Ishikawa (cell line): ENCODE measurements at regions not wholly inside any gene's neighbourhood (a gene's known extent, or its start where the extent isn't known, plus 50 kb on each side); places are given as distances from the start of the nearest gene placed in this dataset.

Experiments
- CEBPB ChIP-seq: IDR thresholded peaks from 2 replicates; pipeline ENCODE4 v1.6.1; 2012
- CREB1 ChIP-seq: IDR thresholded peaks from 2 replicates; pipeline ENCODE4 v1.6.1; 2012; ENCODE audit warnings: low read depth
- EGR1 ChIP-seq: IDR thresholded peaks from 2 replicates; pipeline ENCODE4 v1.6.1; 2012
- EP300 ChIP-seq: IDR thresholded peaks from 2 replicates; pipeline ENCODE4 v1.6.1; 2012; ENCODE audit warnings: borderline replicate concordance
- FOXM1 ChIP-seq: IDR thresholded peaks from 2 replicates; pipeline ENCODE4 v1.6.1; 2012; ENCODE audit warnings: low read depth, borderline replicate concordance
- NFIC ChIP-seq: IDR thresholded peaks from 2 replicates; pipeline ENCODE4 v1.6.1; 2012
- RAD21 ChIP-seq: IDR thresholded peaks from 2 replicates; pipeline ENCODE4 v1.6.1; 2012; ENCODE audit warnings: low read depth
- TAF1 ChIP-seq: IDR thresholded peaks from 2 replicates; pipeline ENCODE4 v1.6.1; 2012; ENCODE audit warnings: low read depth, mild to moderate bottlenecking
- TCF12 ChIP-seq: IDR thresholded peaks from 2 replicates; pipeline ENCODE4 v1.6.1; 2012; ENCODE audit warnings: low read depth
- TEAD4 ChIP-seq: IDR thresholded peaks from 2 replicates; pipeline ENCODE4 v1.6.1; 2012
- YY1 ChIP-seq: IDR thresholded peaks from 2 replicates; pipeline ENCODE4 v1.6.1; 2012; ENCODE audit warnings: low read depth
- ZBTB7A ChIP-seq: IDR thresholded peaks from 2 replicates; pipeline ENCODE4 v1.6.1; 2012; ENCODE audit warnings: low read depth
- TF ChIP-seq, protein P1 (sequence below): IDR thresholded peaks from 2 replicates; pipeline ENCODE4 v1.6.1; 2012
- TF ChIP-seq, protein P2 (sequence below): IDR thresholded peaks from 2 replicates; pipeline ENCODE4 v1.6.1; 2012
- TF ChIP-seq, protein P3 (sequence below): IDR thresholded peaks from 2 replicates; pipeline ENCODE4 v1.6.1; 2012; ENCODE audit warnings: low read depth, mild to moderate bottlenecking

DNA sequence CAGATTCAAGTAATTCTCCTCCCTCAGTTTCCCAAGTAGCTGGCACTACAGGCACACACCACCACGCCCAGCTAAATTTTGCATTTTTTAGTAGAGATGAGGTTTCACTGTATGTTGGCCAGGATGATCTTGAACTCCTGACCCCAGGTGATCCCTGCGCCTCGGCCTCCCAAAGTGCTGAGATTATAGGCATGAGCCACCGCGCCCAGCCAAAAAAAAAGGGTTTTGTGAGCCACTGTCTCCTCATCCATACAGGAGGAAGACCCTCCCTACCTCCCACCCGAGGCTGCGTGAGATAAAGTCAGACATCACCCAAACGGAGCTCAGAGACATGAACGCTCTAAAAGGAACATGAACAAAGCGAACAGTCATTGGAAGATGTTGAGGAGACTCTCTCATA lies 745.7 kb downstream of the BRD1 start:
- TF ChIP-seq EP300 (no peak), TCF12 (no peak), CEBPB (no peak), YY1 (no peak), FOXM1 (no peak), ZBTB7A (no peak), EGR1 (no peak), RAD21 (no peak), NFIC (no peak), TEAD4 (no peak), CREB1 (no peak), TAF1 (no peak)
- TF ChIP-seq, protein P1, sequence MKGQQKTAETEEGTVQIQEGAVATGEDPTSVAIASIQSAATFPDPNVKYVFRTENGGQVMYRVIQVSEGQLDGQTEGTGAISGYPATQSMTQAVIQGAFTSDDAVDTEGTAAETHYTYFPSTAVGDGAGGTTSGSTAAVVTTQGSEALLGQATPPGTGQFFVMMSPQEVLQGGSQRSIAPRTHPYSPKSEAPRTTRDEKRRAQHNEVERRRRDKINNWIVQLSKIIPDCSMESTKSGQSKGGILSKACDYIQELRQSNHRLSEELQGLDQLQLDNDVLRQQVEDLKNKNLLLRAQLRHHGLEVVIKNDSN: no peak
- TF ChIP-seq, protein P2, sequence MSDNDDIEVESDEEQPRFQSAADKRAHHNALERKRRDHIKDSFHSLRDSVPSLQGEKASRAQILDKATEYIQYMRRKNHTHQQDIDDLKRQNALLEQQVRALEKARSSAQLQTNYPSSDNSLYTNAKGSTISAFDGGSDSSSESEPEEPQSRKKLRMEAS: no peak
- TF ChIP-seq, protein P3, sequence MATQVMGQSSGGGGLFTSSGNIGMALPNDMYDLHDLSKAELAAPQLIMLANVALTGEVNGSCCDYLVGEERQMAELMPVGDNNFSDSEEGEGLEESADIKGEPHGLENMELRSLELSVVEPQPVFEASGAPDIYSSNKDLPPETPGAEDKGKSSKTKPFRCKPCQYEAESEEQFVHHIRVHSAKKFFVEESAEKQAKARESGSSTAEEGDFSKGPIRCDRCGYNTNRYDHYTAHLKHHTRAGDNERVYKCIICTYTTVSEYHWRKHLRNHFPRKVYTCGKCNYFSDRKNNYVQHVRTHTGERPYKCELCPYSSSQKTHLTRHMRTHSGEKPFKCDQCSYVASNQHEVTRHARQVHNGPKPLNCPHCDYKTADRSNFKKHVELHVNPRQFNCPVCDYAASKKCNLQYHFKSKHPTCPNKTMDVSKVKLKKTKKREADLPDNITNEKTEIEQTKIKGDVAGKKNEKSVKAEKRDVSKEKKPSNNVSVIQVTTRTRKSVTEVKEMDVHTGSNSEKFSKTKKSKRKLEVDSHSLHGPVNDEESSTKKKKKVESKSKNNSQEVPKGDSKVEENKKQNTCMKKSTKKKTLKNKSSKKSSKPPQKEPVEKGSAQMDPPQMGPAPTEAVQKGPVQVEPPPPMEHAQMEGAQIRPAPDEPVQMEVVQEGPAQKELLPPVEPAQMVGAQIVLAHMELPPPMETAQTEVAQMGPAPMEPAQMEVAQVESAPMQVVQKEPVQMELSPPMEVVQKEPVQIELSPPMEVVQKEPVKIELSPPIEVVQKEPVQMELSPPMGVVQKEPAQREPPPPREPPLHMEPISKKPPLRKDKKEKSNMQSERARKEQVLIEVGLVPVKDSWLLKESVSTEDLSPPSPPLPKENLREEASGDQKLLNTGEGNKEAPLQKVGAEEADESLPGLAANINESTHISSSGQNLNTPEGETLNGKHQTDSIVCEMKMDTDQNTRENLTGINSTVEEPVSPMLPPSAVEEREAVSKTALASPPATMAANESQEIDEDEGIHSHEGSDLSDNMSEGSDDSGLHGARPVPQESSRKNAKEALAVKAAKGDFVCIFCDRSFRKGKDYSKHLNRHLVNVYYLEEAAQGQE: no peak

DNA sequence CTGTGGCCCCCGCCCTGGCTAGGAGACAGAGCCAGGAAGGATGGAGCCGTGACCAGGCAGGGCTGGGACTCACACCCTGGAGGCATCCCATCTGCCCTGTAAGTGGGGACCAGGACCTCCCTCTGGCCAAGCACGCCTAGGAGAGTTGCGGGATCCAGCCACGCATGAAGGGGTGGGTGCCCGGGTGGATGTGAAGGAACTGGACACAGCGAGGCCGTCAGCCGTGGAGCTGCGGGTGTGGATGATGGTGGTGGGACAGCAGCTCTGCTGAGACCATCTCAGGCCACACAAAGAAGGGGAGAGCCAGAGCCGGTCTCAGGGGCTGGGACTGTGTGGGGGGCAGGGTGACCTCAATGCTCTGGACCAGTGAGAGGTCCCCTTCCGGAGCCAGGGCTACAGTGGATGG lies 746.4 kb downstream of the BRD1 start:
- TF ChIP-seq TCF12 (no peak), CREB1 (no peak), EP300 (no peak), TEAD4 (no peak), YY1 (no peak), CEBPB (no peak)
- TF ChIP-seq, protein P2: no peak
- TF ChIP-seq, protein P1: no peak
- TF ChIP-seq, protein P3: no peak

DNA sequence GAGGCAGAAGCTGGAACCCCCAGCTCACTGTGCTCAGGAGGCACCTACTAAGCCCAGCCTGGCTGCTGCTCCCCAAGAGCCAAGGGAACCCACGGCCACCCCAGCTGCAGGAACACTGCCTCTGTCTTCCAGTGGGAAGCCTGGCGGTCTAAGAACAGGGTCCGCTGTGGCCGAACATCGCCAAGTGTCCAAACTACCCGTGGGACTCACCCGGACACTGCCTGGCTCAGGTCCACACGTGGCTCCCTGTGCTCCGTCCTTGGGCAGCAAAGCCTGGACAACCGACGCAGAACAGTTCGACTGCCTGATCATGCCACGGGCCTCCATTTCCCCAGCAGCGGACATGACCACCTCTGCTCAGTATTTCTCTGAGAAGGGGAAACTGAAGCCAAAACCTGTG lies 747.0 kb downstream of the BRD1 start:
- no peak for TF ChIP-seq FOXM1
- TF ChIP-seq EGR1: no peak
- TF ChIP-seq EP300: no peak
- no peak for TF ChIP-seq CEBPB
- TF ChIP-seq YY1: no peak
- no peak for TF ChIP-seq TCF12
- TF ChIP-seq NFIC: no peak
- TF ChIP-seq, protein P1: no peak
- no peak for TF ChIP-seq TAF1

DNA sequence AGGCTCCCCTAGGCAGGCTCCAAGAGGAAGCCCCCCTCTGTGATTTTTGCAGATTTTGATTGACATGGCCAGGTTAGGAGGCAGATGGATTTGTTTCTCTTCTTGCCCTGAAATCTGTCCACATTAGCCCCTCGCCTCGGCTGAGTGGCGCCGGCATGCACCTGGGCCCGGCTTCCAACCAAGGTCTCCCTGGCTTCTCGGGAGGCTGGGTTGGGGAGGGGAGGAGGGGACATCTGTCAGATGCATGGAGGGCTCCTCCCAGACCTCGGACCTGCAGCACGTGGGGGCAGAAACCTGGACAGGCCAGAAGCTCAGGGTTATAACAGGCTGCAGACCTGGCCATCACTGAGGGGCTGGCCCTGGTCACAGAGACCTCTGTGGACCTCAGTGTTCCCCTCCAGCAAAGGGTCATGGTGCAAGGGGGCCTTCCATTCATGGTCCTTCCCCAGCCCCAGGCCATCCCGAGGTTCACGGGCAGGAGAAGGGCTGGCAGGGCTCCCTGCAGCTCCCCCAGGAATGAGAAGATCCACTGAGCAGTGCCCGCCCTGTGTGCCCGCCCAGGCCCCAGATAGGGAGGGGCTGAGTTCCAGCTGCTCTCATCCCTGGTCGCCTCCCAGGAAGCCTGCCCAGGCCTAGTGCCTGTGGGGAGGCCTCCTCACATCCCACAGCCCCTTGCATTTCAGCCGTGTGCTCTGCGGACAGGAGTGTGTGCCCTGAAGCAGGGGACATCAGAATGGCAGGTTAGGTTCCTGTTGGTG lies 747.8 kb downstream of the BRD1 start:
- TF ChIP-seq FOXM1 (no peak), CREB1 (no peak)

DNA sequence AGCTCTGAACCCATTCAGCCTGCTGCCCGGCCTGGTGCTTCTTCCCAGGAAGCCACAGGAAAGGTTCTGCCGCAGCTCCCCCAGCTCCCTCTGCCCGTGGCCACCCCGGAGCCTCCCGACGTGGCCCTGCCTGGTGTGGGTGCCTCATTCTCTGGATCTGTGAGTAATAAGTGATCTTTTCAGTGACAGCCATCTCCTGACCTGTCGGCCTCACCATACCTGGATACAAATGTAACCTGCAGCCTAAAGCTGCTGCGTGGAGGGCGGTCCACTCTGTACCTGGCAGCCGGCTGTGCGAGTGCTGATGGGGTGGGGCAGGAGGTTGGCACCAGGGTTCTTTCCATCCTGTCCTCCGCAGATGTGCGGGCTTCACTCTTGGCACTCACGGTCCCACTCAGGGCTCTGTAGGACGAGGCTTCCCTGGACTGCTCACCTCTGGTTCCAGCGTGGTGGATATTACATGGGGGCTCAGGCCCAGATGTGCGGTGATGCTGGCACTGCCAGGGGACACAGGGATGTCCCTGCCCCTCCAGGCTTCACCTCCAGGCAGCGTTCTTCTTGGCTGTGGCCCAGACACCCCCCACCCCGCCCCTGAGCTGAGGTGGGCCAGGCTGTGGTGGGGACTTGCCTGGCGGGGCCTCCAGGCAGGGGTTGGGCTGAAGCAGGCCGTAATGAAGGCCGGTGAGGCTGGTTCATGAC lies 748.5 kb downstream of the BRD1 start:
- no peak for TF ChIP-seq EP300
- no peak for TF ChIP-seq ZBTB7A
- TF ChIP-seq, protein P1: no peak
- TF ChIP-seq NFIC: no peak
